ENCODE measurements at regions not wholly inside any gene's neighbourhood (a gene's known extent, or its start where the extent isn't known, plus 50 kb on each side); places are given as distances from the start of the nearest gene placed in this dataset.

GRCh38 chr2:128439791-128440665 lies 121.4 kb upstream of the HS6ST1 start:
- no peak for DNase-seq

GRCh38 chr2:128440666-128441340 lies 122.1 kb upstream of the HS6ST1 start:
- no peak for DNase-seq

DNA sequence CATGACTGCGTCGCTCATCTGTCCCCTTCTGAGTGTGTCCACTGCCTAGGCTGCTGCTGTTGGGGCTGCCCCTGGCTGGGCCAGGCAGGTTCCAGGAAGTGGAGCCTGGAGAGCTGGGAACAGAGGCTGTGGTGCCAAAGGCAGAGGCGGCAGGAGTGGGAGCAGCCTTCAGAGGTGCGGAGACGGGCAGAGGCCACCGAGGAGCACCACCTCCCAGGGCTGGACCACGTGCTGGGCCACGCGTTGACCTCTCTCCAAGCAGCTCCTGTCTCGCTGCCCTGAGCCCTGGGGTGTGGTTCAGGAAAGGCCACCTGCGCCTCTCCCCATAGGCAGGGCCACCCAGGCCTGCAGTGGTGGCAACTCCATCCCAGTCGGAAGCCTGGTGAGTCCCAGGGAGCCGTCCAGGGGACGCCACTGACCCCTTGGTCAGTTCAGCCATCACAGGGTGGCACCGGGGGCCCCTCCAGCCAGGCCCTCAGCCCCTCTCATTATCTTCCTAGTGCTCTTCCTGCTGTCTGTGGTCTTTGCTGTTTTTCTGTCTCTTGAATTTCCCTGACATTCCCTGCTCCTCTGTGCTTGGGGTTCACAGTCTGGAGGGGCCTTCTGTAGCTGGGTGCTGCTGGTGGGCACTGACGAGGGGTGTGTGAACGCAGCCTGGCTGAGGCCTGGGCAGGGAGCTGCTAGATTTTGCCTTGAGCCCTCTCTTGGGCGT lies 122.8 kb upstream of the HS6ST1 start:
- DNase-seq = no peak

DNA sequence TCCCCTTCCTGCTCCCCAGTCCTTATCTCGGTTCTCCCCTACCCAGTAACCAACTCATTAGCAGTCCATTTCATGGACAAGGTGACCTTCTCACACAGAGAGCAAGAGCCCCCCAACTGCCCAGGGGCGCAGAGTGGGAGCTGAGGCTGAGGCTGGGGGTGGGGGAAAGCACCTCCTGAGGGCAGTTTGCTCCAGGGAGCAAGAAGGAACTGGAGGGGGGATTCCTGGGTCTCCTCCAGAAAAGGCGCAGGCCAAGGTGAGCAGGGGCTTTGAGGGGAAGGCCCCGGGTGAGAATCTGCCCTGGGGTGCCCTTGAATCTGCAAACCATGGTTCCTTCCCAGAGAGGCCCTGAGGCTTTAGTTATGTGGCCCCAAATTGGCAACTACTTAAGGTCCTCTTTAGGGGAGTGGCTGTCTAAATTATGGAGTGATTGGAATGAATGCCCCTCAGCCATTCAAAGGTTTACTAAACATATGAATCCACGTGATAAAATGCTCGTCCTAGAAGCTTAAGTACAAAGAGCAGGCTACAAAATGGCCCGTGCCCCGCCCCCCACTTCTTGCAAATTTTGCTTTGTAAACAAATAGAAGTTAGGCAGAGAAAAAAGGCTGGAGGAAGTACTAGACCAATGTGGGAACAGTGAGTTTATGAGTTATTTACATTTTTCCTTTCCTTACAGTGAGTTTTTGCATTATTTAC lies 123.5 kb upstream of the HS6ST1 start:
- DNase-seq = no peak

GRCh38 chr2:128442891-128443302 lies 124.2 kb upstream of the HS6ST1 start:
- DNase-seq = no peak

- DNase-seq = no peak
These were observed 125.6 kb upstream of the HS6ST1 start for GRCh38 chr2:128444121-128444771.

GRCh38 chr2:128444816-128445522 lies 126.3 kb upstream of the HS6ST1 start:
- no peak for DNase-seq

DNA sequence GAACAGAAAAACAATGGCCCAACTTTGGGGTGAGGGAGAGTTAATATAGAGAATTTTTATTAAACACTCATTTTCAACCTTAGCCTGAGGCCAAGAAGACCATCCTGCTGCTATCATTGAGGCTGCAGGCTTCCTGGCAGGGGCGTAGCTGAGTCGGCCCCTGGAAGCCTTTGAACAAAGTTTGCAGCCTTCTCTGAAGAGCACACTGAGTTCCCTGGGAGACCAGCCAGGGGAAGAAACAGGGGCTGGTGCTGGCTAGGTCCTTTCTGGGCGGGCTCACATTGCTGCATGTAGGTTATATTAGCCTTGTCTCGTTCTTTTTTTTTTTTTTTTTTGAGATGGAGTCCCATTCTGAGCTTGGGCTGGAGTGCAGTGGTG lies 126.8 kb upstream of the HS6ST1 start:
- no peak for DNase-seq

GRCh38 chr2:128446049-128446873 lies 127.6 kb upstream of the HS6ST1 start:
- no peak for DNase-seq

- no peak for DNase-seq
These were observed 128.3 kb upstream of the HS6ST1 start for GRCh38 chr2:128446874-128447537.

DNA sequence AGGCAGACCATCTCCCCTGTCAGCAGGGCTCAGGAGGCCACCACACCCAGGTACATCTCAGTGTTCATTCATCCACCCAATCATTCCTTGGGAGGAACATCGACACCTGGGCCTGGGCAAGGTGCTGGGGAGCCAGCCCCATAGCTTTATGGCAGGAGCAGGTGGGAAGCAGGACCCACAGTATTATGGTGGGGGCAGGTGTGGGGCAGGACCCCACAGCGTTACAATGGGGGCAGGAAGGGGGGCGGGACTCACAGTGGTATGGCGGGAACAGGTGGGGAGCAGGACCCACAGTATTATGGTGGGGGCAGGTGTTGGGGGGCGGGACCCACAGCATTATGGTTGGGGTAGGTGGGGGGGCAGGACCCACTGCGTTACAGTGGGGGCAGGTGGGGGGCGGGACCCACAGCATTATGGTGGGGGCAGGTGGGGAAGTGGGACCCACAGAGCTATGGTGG lies 128.9 kb upstream of the HS6ST1 start:
- no peak for DNase-seq

- no peak for DNase-seq
These were observed 129.9 kb upstream of the HS6ST1 start for GRCh38 chr2:128448331-128449225.

DNA sequence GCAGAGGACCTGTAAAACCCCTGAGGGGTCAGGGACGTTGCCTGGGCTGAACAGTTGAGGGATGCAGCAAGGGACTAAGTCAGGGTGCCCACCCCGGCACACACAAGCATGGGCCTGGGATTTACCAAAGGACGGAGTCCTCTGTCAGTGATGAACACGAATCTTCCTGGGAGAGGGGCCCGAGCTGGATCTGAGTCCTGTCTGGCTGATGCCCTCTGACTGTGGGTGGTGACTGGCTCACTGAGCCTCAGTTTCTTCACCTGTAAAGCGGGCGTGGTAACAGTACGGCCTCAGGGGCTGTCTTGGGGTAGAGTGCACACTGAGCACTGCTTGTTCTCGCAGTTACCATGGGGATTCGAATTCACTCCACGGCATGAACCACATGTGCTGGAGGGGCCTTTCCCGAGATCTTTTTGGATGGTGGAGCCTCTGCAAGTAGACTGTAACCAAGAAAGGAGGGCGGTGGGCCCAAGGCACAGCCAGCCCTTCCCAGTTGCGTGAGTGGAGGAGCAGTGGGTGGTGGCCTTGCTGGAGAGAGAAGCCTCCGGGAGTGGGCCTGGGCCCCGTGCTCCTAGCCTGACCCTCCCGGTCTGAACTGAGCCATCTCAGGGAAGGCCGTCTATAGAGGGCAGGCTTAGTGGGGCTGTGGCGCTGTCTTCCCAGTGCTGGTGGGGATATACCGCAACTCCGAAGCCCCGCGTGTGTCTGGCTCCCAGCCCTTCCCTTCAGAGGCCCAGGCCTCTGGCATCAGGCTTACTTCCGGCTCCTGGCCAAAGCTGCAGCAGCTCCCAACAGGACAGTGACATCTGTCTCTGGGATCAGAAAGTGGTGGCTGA lies 130.8 kb upstream of the HS6ST1 start:
- no peak for DNase-seq

DNA sequence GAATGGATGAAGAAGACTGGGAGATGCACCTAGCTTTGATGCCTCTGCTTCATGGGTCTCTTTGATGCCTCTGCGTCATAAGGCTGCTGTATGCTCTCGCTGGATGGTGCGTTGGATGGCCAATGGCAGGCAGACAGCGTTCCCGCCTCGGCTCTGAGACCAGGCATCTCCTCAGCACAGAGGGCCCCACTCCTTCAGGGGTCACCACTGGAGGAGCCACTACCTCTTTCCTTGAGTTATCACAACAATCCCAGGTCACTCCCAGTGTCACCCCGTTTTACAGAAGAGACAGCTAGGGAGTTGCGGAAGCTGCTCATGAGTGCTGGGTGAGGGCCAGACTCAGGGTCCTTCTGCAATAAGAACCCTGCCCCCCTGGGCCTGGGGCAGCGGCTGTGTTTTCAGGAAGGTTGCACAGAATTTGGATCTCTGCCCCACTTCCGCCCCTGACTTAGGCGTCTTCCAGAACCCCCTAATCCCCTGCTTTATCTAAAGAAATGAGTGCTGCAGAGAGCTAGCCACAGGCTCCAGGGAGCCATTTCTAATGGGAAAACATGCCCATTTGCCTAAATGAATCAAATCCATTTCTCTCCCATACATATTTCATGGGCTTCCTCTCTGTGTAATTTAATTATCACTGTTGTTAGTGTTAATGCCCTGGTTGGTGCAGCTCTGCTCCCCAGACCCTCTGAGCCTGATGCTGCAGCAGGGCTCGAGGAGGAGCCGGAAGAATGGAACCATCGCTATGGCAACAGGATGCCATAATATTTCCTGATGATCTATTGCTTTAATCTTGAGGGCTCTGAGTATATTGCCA lies 131.8 kb upstream of the HS6ST1 start:
- no peak for DNase-seq

DNA sequence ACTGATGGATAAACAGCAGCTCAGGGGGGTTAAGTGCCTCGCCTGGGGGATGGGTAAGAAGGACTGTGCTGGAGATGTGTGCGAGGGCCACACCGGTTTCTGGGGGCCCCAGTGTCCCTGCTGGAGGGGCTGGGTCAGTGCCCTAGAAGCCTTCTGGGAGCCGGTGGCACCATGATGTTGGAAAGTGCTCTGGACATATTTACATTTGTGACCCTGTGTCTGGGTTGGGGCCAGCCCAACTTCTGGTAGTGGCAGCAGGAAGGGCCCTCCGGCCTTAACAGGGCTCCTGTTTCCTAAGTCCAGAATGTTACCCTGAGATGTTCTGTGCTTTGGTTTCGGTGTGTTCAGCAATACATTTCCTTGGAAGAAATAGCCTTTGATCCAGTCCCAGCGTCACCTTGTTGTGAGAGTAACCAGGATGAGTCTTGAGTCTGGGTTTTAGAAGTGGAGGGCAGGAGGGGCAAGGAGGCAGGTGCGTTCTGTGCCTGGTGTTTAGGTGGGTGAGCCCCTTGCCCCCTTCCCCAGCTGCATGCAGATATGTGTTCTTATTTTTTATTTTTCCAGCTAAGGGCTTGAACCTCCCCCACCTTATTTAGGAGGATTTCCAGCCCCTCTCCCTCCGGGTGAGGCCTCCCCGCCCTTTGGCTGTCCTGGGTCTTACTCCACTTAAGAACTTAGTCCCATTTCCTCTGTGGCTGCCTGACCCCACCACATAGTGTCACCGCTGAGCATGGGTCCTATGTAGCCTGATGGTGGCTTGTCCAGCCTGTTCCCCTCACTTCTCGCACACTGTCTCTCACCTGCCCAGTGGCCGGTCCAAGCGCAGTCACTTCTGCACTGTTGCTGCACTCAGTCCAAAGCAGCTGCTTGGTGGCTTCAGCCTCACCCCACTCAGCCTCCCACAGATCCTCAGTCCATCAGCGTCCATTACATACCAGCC lies 132.7 kb upstream of the HS6ST1 start:
- DNase-seq = no peak

- no peak for DNase-seq
These were observed 133.3 kb upstream of the HS6ST1 start for GRCh38 chr2:128452024-128452411.

Measured in NCI-H2107 (cell line).